H9 (cell line): ENCODE measurements at regions not wholly inside any gene's neighbourhood (a gene's known extent, or its start where the extent isn't known, plus 50 kb on each side); places are given as distances from the start of the nearest gene placed in this dataset.

Experiments
- DNase-seq: peaks from one replicate; pipeline ENCODE4 v3.0.0-alpha.2; 2017
- H2AFZ ChIP-seq: one replicate; pipeline ENCODE4 v1.6.1; 2013; ENCODE audit warnings: mild to moderate bottlenecking, low read length, control low read depth, moderate library complexity
- H2AK5ac ChIP-seq: 2 replicates; pipeline ENCODE4 v1.6.1; 2013; ENCODE audit warnings: low read length, control low read depth, mixed read lengths; ENCODE audit not compliant: insufficient read length
- H2BK120ac ChIP-seq: one replicate; pipeline ENCODE4 v1.6.1; 2013; ENCODE audit warnings: low read depth, mild to moderate bottlenecking, low read length, control low read depth, inconsistent platforms; ENCODE audit not compliant: poor library complexity, severe bottlenecking
- H2BK12ac ChIP-seq: 2 replicates; pipeline ENCODE4 v1.6.1; 2013; ENCODE audit warnings: low read length, control low read depth, mixed read lengths, low read depth; ENCODE audit not compliant: insufficient read length
- H2BK15ac ChIP-seq: 2 replicates; pipeline ENCODE4 v1.6.1; 2013; ENCODE audit warnings: low read depth, low read length, control low read depth
- H2BK20ac ChIP-seq: one replicate; pipeline ENCODE4 v1.6.1; 2013; ENCODE audit warnings: low read depth, mild to moderate bottlenecking, low read length, control low read depth, inconsistent platforms; ENCODE audit not compliant: poor library complexity, severe bottlenecking
- H2BK5ac ChIP-seq: 2 replicates; pipeline ENCODE4 v1.6.1; 2013; ENCODE audit warnings: low read length, control low read depth, mixed read lengths; ENCODE audit not compliant: insufficient read length
- H3K14ac ChIP-seq: 2 replicates; pipeline ENCODE4 v1.6.1; 2013; ENCODE audit warnings: low read length, control low read depth; ENCODE audit not compliant: insufficient read depth
- H3K18ac ChIP-seq: 2 replicates; pipeline ENCODE4 v1.6.1; 2013; ENCODE audit warnings: low read depth, mild to moderate bottlenecking, mixed read lengths, low read length, control low read depth; ENCODE audit not compliant: insufficient read length
- H3K23ac ChIP-seq: 2 replicates; pipeline ENCODE4 v1.6.1; 2013; ENCODE audit warnings: low read length, control low read depth, mixed read lengths, low read depth; ENCODE audit not compliant: insufficient read length
- H3K23me2 ChIP-seq: 2 replicates; pipeline ENCODE4 v1.6.1; 2013; ENCODE audit warnings: low read depth, mild to moderate bottlenecking, mixed read lengths, low read length, control low read depth; ENCODE audit not compliant: insufficient read length, poor library complexity, severe bottlenecking
- H3K27ac ChIP-seq: 2 replicates; pipeline ENCODE4 v1.5.1; 2013; ENCODE audit warnings: low read length, control low read depth, mixed read lengths, low read depth; ENCODE audit not compliant: insufficient read length
- H3K27me3 ChIP-seq: 2 replicates; pipeline ENCODE4 v1.6.1; 2013; ENCODE audit warnings: low read length, control low read depth, inconsistent platforms; ENCODE audit not compliant: insufficient read depth
- H3K4ac ChIP-seq: 2 replicates; pipeline ENCODE4 v1.6.1; 2013; ENCODE audit warnings: low read depth, mild to moderate bottlenecking, control low read depth, inconsistent platforms, low read length, moderate library complexity
- H3K4me1 ChIP-seq: 2 replicates; pipeline ENCODE4 v1.6.1; 2013; ENCODE audit warnings: low read length, control low read depth, inconsistent platforms; ENCODE audit not compliant: insufficient read depth
- H3K4me2 ChIP-seq: 2 replicates; pipeline ENCODE4 v1.6.1; 2013; ENCODE audit warnings: low read length, control low read depth, mixed read lengths; ENCODE audit not compliant: insufficient read length, insufficient read depth
- H3K56ac ChIP-seq: 2 replicates; pipeline ENCODE4 v1.6.1; 2013; ENCODE audit warnings: low read depth, mild to moderate bottlenecking, mixed read lengths, low read length, control low read depth; ENCODE audit not compliant: insufficient read length
- H3K79me1 ChIP-seq: 2 replicates; pipeline ENCODE4 v1.6.1; 2013; ENCODE audit warnings: low read depth, mild to moderate bottlenecking, moderate library complexity, low read length, control low read depth, inconsistent platforms; ENCODE audit not compliant: insufficient read depth, poor library complexity, severe bottlenecking
- H3K79me2 ChIP-seq: 2 replicates; pipeline ENCODE4 v1.6.1; 2013; ENCODE audit warnings: low read length, control low read depth, inconsistent platforms; ENCODE audit not compliant: insufficient read depth
- H3K9ac ChIP-seq: 2 replicates; pipeline ENCODE4 v1.6.1; 2013; ENCODE audit warnings: low read length, control low read depth, mixed read lengths; ENCODE audit not compliant: insufficient read length; ENCODE audit errors: extremely low read depth
- H3K9me3 ChIP-seq: one replicate; pipeline ENCODE4 v1.6.1; 2013; ENCODE audit warnings: low read depth, low read length, inconsistent platforms; ENCODE audit not compliant: control insufficient read depth
- H3T11ph ChIP-seq: one replicate; pipeline ENCODE4 v1.6.1; 2013; ENCODE audit warnings: mild to moderate bottlenecking, low read length, control low read depth, inconsistent platforms
- H4K20me1 ChIP-seq: one replicate; pipeline ENCODE4 v1.6.1; 2013; ENCODE audit not compliant: control insufficient read depth, insufficient read length, insufficient read depth
- H4K5ac ChIP-seq: 2 replicates; pipeline ENCODE4 v1.6.1; 2013; ENCODE audit warnings: low read depth, mild to moderate bottlenecking, mixed read lengths, low read length, control low read depth; ENCODE audit not compliant: insufficient read length
- H4K8ac ChIP-seq: replicated peaks from 2 replicates; pipeline ENCODE4 v1.6.1; 2013; ENCODE audit warnings: low read length, control low read depth, mixed read lengths, low read depth; ENCODE audit not compliant: insufficient read length
- H4K91ac ChIP-seq: 2 replicates; pipeline ENCODE4 v1.6.1; 2013; ENCODE audit warnings: low read depth, mild to moderate bottlenecking, moderate library complexity, mixed read lengths, low read length, control low read depth; ENCODE audit not compliant: insufficient read length
- H3K27ac Mint-ChIP-seq, 3 experiments: 2 replicates in 2 of 3; 3 replicates in 1 of 3; pipeline ENCODE4 v1.8.0; 2020 to 2021; ENCODE audit warnings: mixed read lengths in 3 of 3, mild to moderate bottlenecking in 1 of 3, moderate library complexity in 1 of 3
- H3K27me3 Mint-ChIP-seq: 2 replicates; pipeline ENCODE4 v1.8.0; 2021; ENCODE audit warnings: low read depth, mild to moderate bottlenecking, moderate library complexity, mixed read lengths
- H3K36me3 Mint-ChIP-seq, 3 experiments: 2 replicates in 2 of 3; 3 replicates in 1 of 3; pipeline ENCODE4 v1.8.0; 2020 to 2021; ENCODE audit warnings: low read depth in 3 of 3, mixed read lengths in 3 of 3; ENCODE audit not compliant: insufficient read depth in 1 of 3
- H3K4me1 Mint-ChIP-seq, 2 experiments: 2 replicates each; pipeline ENCODE4 v1.8.0; 2020; ENCODE audit warnings: mixed read lengths in 2 of 2
- H3K4me3 Mint-ChIP-seq, 2 experiments: 2 replicates in 1 of 2; 3 replicates in 1 of 2; pipeline ENCODE4 v1.8.0; 2020 to 2021; ENCODE audit warnings: mild to moderate bottlenecking in 2 of 2, mixed read lengths in 2 of 2, moderate library complexity in 1 of 2
- H3K9me3 Mint-ChIP-seq, 2 experiments: 2 replicates in 1 of 2; 3 replicates in 1 of 2; pipeline ENCODE4 v1.8.0; 2020; ENCODE audit warnings: mild to moderate bottlenecking in 2 of 2, mixed read lengths in 2 of 2, moderate library complexity in 1 of 2
- CTCF ChIP-seq: fragments of 200-600 bp; sonication (generic); conservative IDR thresholded peaks from 3 replicates; pipeline ENCODE4 v1.8.0; 2021; ENCODE audit warnings: antibody characterized with exemption, mild to moderate bottlenecking
- WGBS: extraction: QIAGEN DNeasy Blood & Tissue Kit; methylation state at CpG from one replicate; pipeline ENCODE4 v1.1.7; 2013; ENCODE audit warnings: missing lambda C conversion rate, low lambda C conversion rate, mixed read lengths; ENCODE audit not compliant: insufficient read length; ENCODE audit errors: extremely low coverage; 5-methylcytosine and 5-hydroxymethylcytosine counted together

DNA sequence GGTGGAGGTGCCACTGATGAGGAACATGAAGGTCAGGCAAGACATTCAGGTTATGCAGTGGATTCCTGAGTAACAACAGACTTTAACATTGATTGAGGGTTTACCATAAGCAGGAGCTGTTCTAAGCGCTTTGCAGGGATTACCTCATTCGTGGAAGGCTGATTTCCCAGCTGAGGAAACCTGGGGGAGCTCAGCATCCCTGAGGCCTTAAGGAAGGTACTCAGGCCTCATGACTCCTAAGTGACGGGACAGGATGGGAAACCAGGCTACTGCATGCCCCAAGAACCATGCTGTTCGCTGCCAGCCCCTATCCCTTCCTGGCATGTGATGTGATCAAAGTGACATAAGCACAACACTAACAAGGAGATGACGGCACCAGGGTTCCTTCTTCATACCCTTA is 143.6 kb upstream of the NFE2L3 start:
- H3K18ac ChIP-seq, result no peak overlapping the region
- no peak overlapping the region for H3K4me2 ChIP-seq
- no peak overlapping the region for H3K27ac ChIP-seq
- H3K27ac Mint-ChIP-seq, result no peak overlapping the region
- H2AFZ ChIP-seq, result no peak overlapping the region
- no peak overlapping the region for H2BK120ac ChIP-seq
- no peak overlapping the region for H4K5ac ChIP-seq
- no peaks in the 10 kb centered on the region for H3K79me2 ChIP-seq
- H3K9me3 Mint-ChIP-seq, result peaks cover 40 to 42% of the 10 kb centered on the region in 2 experiments
- no peaks in the 10 kb centered on the region for H3K4me1 ChIP-seq
- H3K4me3 Mint-ChIP-seq, result no peak overlapping the region
- H4K8ac ChIP-seq, result no peak overlapping the region
- no peak overlapping the region for H2BK15ac ChIP-seq
- no CpG with 5 or more reads among the region's 5 CpGs for WGBS
- DNase-seq, result no peak
- peaks cover 17 to 36% (median 25%) of the 10 kb centered on the region in 3 experiments for H3K36me3 Mint-ChIP-seq
- no peak overlapping the region for H3K4ac ChIP-seq
- no peaks in the 10 kb centered on the region for H3K79me1 ChIP-seq
- H2BK5ac ChIP-seq, result no peak overlapping the region
- no peak overlapping the region for H3K23ac ChIP-seq
- H2BK12ac ChIP-seq, result no peak overlapping the region
- 0 out of 4 replicates have a peak, but pooled peaks cover 0 to 3% of the 10 kb centered on the region in 2 experiments for H3K4me1 Mint-ChIP-seq
- H3K14ac ChIP-seq, result no peak overlapping the region
- H2AK5ac ChIP-seq, result no peak overlapping the region
- no peak overlapping the region for H3T11ph ChIP-seq
- H3K23me2 ChIP-seq, result no peaks in the 10 kb centered on the region
- no peak overlapping the region for H4K91ac ChIP-seq
- H3K9me3 ChIP-seq, result peaks cover 8% of the 10 kb centered on the region
- no peak overlapping the region for H2BK20ac ChIP-seq
- H3K27me3 ChIP-seq, result no peaks in the 10 kb centered on the region; the same call in 1 of the 2 replicates
- H3K9ac ChIP-seq, result no peak overlapping the region
- no peak for TF ChIP-seq CTCF
- H3K56ac ChIP-seq, result no peak overlapping the region
- H4K20me1 ChIP-seq, result no peaks in the 10 kb centered on the region
- peaks cover 26% of the 10 kb centered on the region for H3K27me3 Mint-ChIP-seq
